ENCODE measurements at regions not wholly inside any gene's neighbourhood (a gene's known extent, or its start where the extent isn't known, plus 50 kb on each side); places are given as distances from the start of the nearest gene placed in this dataset.

DNA sequence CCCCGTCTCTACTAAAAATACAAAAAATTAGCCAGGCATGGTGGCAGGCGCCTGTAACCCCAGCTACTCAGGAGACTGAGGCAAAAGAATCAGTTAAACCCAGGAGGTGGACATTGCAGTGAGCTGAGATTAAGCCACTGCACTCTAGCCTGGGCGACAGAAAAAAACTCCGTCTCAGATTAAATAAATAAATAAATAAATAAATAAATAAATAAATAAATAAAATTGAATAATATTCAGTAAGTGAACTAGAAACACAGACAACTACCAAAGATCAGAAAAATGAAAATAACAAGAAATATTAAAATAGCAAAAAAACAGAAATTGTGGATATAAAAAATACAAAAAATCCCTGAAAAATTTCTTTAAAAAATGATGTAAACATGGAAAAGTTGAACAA, 172.4 kb downstream of the ZNF486 start:
- TF ChIP-seq, protein P1, sequence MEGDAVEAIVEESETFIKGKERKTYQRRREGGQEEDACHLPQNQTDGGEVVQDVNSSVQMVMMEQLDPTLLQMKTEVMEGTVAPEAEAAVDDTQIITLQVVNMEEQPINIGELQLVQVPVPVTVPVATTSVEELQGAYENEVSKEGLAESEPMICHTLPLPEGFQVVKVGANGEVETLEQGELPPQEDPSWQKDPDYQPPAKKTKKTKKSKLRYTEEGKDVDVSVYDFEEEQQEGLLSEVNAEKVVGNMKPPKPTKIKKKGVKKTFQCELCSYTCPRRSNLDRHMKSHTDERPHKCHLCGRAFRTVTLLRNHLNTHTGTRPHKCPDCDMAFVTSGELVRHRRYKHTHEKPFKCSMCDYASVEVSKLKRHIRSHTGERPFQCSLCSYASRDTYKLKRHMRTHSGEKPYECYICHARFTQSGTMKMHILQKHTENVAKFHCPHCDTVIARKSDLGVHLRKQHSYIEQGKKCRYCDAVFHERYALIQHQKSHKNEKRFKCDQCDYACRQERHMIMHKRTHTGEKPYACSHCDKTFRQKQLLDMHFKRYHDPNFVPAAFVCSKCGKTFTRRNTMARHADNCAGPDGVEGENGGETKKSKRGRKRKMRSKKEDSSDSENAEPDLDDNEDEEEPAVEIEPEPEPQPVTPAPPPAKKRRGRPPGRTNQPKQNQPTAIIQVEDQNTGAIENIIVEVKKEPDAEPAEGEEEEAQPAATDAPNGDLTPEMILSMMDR (IDR thresholded peaks at IDR 0.05) = no peak
- Mint-ChIP-seq H3K4me1 (ENCODE audit: low read depth) (no peaks in the 10 kb centered on the region), H3K27me3 (no peaks in the 10 kb centered on the region), H3K4me3 (no peak overlapping the region), H3K9me3 (no peaks in the 10 kb centered on the region), H3K36me3 (ENCODE audit: low read depth) (no peaks in the 10 kb centered on the region), H3K27ac (no peak overlapping the region)
- ChIA-PET CTCF (no interaction called here), POLR2A (no interaction called here)
- ATAC-seq = no peak
- intact Hi-C loops (cut with micrococcal nuclease) = no loop called here
- no peak for DNase-seq

- Mint-ChIP-seq H3K27me3 (no peaks in the 10 kb centered on the region), H3K36me3 (ENCODE audit: low read depth) (no peaks in the 10 kb centered on the region), H3K9me3 (no peaks in the 10 kb centered on the region), H3K4me1 (ENCODE audit: low read depth) (peaks cover 3% of the 10 kb centered on the region), H3K27ac (no peak overlapping the region), H3K4me3 (no peak overlapping the region)
- ATAC-seq (no peak), DNase-seq (no peak)
- ChIA-PET POLR2A (interaction anchor here (0.7 kb wide), 1 partner anchor 35 kb away, joined by 4 read pairs; no protein-coding TSS in a partner anchor), CTCF (interaction anchor here (0.6 kb wide), 1 partner anchor 1064 kb away, joined by 3 read pairs; no protein-coding TSS in a partner anchor)
- intact Hi-C loops (cut with micrococcal nuclease) = no loop called here
- TF ChIP-seq, protein P1 (IDR thresholded peaks at IDR 0.05) = no peak
Measured at GRCh38 chr19:20334760-20335159, 167.7 kb downstream of the ZNF486 start.

DNA sequence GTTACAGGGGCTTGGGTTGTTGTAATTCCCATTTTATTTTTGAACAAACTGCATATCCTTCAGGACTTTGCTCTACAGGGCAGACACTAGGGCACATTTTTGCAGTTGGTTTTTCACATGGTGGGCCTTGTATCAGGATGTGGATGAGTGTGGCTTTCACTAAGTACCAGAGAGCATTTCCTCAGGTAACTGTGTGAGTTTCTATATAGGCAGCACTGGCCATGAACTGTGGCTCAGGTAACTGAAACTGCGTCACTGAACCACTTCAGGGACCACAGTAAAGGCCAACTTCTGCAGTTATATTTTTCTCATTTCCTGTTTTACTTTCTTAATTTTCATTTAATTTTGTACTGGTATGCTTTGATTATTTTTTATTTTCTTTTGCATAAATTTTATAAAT, 166.5 kb downstream of the ZNF486 start:
- intact Hi-C loops (cut with micrococcal nuclease) = no loop called here
- DNase-seq (peak; percentile 18), ATAC-seq (no peak)
- H3K36me3 Mint-ChIP-seq (ENCODE audit: low read depth) = no peaks in the 10 kb centered on the region
- TF ChIP-seq, protein P1 (IDR thresholded peaks at IDR 0.05) = no peak
- no peak overlapping the region for H3K27ac Mint-ChIP-seq
- H3K4me3 Mint-ChIP-seq = no peak overlapping the region
- ChIA-PET POLR2A (no interaction called here), CTCF (no interaction called here)
- H3K27me3 Mint-ChIP-seq = no peaks in the 10 kb centered on the region
- no peaks in the 10 kb centered on the region for H3K9me3 Mint-ChIP-seq
- H3K4me1 Mint-ChIP-seq (ENCODE audit: low read depth) = peaks cover 3% of the 10 kb centered on the region

- ATAC-seq = peak; percentile 42
Measured at GRCh38 chr19:20325151-20325550, 158.1 kb downstream of the ZNF486 start.

DNA sequence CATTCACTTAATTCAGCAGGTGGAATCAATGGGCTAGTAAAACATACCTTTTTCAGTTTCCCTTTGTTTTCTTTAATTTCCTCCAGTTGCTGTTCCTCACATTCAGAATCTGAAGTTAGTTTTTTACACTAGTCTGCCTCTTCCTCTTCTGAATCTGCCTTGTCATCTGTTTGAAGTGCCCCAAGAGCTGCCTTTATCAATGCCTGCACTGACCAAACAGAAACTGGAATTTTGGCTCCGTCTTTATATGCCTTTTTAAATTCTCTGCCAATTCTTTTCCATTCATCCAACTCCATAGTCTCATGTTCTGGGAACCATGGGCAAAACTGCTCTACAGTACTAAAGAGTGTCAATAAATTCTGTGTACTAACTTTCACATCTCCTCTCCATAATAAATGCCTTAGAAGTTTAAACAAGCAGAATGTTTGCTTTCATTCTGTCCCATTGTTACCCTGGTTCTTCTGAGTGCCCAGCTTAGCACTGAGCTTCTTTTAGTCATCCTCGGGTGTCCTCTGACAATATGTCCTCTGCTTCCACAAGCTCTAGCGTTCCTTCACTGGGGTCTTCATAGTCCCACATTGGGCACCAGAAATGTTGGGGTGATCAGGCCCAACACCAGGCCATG, 154.2 kb downstream of the ZNF486 start:
- TF ChIP-seq, protein P1 (IDR thresholded peaks at IDR 0.05) = no peak
- H3K27me3 Mint-ChIP-seq = no peaks in the 10 kb centered on the region
- intact Hi-C loops (cut with micrococcal nuclease) = no loop called here
- ChIA-PET POLR2A (no interaction called here), CTCF (no interaction called here)
- H3K4me1 Mint-ChIP-seq (ENCODE audit: low read depth) = peaks cover 5% of the 10 kb centered on the region
- DNase-seq (no peak), ATAC-seq (no peak)
- H3K36me3 Mint-ChIP-seq (ENCODE audit: low read depth) = no peaks in the 10 kb centered on the region
- no peak overlapping the region for H3K4me3 Mint-ChIP-seq
- no peaks in the 10 kb centered on the region for H3K9me3 Mint-ChIP-seq
- no peak overlapping the region for H3K27ac Mint-ChIP-seq

More at GRCh38 chr19:20325151-20325550, 158.1 kb downstream of the ZNF486 start:
- Mint-ChIP-seq H3K9me3 (no peaks in the 10 kb centered on the region), H3K4me3 (no peak overlapping the region), H3K27me3 (no peaks in the 10 kb centered on the region), H3K36me3 (ENCODE audit: low read depth) (no peaks in the 10 kb centered on the region), H3K4me1 (ENCODE audit: low read depth) (peaks cover 5% of the 10 kb centered on the region), H3K27ac (no peak overlapping the region)
- CTCF ChIA-PET = no interaction called here
- intact Hi-C loops (cut with micrococcal nuclease) = no loop called here
- TF ChIP-seq, protein P1 (IDR thresholded peaks at IDR 0.05) = no peak
- DNase-seq = peak; percentile 17
- POLR2A ChIA-PET = no interaction called here
